ENCODE measurements at regions not wholly inside any gene's neighbourhood (a gene's known extent, or its start where the extent isn't known, plus 50 kb on each side); places are given as distances from the start of the nearest gene placed in this dataset.

DNA sequence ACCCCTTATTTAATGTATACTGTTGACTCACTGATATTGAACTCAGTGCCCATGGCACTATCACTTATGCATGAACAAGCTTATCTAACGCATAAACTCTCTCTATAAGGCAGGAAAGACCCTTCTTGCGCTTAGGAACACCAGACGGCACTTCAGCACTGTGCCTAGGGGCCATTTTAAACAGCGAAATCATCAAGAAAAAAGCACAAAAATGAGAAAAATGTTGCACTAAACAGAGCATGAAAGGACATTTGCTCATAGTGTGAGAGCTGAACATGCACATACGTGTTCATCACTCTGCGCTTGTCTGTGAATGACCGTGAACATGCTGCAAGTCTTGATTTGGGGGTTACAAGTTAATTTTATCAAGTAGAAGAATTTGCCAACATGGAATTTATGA is 109.6 kb downstream of the WDR11 start:
- DNase-seq (ENCODE audit: low read depth): no peak

DNA sequence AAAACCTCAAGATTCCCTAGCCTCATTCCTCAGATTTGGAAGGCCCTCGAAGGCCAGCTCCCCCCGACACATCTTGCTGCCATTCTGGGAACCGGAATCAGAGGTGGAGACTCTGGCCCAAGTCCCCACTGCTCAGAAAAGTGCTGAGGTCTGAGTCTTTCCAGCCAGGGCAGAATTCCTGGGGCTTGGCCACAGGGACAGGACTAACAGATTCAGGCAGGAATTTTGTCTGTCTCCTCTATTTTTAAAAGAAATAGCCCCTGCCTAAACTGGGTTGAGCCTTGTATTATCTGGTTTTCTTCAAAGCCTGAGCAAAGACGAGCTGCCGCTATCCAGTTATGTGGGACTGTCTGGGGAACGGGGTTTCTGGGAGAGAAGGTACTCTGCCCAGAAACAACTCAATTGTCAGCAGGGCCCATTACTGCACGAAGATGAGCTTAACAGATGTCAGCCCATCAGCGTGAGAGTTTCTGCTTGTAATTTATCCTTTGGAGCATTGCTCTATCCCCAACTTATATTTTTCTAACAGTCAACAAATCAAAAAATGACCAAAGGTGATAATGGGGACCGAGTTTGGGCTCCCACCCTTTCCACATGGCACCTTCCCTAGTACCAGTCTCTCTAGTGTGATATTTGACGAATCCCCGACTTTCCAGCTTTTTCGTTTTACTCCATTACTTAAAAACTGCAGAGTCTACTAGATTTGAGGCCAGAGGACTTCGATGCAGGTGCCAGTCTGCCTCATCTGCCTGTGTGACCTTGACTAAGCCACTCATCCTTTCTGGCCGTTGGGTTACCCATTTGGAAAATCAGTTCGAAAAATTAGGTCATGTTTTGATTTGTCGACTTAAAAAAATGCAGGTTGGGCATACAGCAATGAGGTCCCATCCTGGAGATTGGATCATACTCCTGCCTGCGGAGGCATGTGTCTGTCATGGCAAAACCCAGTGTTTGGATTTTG is 110.9 kb downstream of the WDR11 start:
- DNase-seq (ENCODE audit: low read depth): no peak

DNA sequence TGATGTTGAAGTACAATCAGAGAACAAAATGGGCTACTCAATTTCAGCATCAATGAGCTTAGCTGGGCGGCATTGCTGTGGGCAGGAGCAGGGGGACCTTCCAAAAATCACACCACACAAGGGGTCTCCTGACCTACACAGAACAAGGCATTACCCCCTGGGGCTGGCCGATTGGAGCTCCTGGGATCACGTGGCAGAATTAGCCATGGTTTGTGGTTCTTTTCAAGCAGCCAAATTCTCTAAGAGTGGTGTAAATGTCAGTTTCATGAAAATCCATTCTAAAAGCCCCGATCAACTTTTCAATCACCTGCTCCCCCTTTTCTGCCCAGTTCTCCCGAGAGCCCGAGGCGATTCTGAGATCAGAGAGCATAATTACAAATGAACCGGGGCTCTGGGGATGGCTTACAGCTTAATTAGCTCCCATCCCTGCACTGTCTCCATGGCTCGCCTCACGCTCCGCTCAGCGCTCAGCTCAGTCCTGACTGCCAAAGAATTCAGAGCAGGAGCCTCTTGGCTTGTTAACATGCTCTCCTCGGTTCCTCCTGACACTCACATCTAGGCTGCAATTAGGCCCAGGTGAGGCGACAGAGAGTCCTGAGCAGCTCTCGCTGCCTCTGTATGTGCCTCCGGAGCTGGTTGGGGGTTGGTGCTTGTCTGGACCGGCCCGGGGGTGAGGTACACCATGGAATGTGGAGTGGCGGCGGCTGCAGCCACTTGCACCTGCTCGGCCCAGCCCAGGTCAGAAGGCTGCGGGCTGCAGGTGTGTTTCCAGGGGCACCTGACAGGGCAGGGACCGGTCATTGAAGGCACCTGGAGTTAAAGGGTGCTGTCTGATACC is 111.8 kb downstream of the WDR11 start:
- DNase-seq (ENCODE audit: low read depth): no peak

DNA sequence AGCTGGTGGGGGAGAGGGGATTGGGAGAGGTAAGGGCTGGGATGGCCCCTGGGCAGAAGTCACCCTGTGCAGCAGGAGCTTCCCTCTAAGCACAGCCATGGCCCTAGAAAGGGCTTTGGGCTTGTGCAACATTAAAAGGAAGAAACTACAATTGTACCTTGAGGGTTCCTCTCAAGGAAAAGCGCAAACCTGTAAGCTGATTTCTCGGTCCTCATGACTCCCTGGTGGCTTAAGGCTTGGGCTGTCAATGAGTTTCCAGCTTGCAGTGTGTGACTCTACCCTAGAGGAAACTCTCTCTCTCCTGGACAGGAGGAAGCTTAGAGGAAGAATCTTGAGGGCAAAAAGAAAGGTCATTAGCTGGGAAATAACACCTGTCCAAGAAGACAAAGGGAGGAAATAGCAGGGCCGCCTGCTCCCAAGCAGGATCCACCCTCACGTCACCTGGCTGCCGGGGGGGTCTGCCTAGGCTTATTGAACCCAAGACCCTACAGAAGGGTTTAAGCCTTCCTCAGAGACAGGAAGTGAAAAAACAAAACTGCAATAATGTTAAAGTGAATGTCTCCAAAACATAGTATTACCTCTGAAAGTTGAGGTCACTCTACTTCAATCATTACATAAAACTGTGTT is 112.5 kb downstream of the WDR11 start:
- DNase-seq (ENCODE audit: low read depth): no peak

DNA sequence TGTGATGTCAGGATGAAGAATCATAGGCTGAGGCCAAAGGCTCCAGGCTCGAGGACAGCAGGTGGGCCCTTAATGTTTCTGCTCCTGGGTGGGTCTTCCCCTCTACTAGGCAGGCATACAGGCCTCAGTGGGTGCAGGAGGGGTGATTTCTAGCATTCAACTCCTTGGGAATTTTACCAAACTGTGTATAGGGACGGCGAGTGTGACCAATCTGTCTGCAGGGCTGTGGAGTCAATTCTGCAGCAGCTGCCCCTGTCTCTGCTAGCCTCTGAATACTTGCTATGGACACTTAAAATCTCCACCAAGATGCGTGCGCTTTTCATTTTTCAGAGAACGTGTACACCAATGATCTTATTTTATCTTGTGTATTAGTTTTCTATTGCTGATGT is 115.5 kb downstream of the WDR11 start:
- no peak for DNase-seq (ENCODE audit: low read depth)

DNA sequence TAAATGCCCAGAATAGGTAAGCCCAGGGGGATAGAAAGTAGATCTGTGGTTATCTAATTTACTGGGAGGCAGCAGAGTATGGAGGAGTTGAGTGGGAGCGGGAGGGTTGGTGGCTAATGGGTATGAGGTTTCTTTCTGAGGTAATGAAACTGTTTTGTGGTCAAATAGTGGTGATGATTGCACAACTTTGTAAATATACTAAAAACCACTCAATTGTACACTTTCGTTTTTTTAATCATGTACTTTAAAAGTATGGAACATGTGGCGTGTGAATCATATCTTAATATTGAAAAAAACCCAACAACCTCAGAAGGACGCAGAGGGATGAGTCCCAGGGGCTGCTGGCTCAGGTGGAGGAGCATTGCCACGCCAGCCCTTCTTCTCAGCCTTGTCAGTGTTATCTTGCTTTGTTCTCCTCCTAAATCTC is 118.1 kb downstream of the WDR11 start:
- DNase-seq (ENCODE audit: low read depth): no peak

DNA sequence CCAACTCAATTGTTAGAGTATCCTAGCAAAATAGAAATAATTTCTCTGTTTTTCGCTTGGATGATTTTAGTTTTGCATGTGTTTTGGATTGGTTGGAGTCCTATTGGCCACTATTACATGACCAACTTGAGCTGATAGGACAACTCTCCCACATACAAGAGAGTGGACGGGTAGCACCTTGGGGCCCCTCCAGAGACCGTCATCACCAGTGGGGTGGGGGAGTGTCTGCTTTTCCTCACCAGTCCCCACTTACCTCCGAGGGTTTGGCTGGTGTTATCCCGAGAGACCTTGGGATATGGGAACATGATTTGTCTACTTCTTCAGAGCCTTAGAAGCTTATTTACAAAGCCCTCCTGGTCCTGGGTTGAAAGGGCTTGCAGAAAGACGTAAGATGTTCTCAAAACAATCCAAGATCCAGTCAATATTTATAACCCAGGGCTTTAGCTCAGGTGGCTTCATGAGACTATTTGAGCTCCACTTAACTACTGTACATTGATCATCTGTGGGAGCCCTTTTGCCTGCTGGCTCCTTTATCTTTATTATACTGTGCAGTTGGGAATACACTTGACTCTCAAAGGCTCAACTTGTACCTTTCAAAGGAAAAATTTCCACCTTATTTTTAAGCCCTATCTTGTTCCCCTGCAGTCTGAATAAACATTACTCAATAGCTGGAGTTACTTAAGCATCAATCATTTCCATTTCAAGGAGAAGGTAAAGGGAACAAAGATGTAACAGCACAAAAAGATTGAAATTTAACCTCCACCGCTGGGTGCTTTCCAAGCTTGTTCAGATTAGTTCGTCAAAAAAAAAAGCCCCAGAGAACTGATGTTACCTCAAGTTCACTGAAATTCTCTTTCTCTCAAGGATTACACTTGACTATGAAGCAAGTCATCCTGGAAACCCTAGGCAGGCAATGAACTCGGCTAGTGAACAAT is 119.7 kb downstream of the WDR11 start:
- DNase-seq (ENCODE audit: low read depth): no peak

DNA sequence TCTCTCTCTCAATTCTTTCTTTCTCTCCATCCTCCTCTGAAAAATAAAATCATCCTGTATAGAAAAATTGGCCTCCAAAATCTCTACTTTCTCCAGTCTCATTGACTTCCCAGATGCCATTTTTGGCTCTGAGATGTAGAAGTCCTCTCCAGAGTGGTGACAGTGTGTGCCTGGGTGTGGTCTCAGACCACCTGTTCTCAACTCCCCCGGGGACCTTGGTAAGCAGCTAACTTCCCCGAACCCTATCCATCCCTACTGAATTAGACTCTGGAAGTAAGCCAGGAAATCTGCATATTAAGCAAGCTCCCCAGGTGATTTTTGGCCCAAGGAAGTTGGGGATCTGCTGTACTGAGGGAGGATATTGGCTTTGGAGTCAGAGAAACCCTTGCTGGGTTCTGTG is 120.5 kb downstream of the WDR11 start:
- DNase-seq (ENCODE audit: low read depth): no peak

DNA sequence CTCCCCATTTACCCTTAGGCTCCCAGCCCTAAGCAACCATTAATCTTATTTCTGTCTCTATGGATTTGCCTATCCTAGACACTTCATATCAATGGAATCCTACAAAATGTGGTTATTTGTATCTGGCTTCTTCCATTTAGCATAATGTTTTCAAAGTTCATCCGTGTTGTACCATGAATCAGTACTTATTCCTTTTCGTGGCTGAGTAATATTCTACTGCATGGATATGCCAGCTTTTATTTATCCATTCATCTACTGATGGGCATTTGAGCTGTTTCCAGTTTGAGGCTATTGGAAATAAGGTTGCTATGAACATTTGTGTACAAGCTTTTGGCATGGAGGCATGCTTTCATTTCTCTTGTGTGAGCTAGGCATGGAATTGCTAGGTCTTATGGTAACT is 121.1 kb downstream of the WDR11 start:
- no peak for DNase-seq (ENCODE audit: low read depth)

DNA sequence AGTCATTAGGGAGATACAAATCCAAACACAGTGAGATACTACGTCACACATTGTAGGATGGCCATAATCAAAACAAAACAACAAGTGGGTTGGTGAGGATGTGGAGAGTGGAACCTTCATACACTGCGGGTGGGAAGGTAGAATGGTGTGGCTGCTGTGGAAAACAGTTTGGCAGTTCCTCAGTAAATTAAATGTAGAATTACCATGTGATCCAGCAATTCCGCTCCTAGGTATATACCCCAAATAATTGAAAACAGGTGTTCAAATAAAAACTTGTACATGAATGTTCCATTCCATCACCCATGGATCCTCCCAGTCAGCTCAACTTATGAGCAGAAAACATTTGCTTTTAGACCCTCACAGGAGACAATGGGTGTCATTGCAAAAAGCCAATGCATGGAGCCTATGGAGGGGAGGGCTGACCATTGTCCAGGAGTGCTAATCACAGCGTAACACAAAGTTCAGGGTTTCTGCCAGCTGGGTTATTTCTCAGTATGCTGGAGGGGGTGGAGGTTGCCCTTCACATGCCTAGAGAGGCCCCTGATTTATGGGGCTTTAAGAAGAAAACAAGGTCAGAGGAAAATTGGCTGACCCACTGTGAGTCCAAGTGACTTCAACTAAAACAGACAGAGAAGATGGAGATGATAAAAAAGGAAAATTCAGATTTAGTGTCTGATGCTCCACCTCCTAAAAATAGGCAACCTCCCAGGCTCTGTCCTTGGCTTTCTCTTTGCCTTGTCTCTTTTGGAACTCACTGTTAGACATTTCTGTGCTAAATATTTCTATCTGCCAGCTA is 124.1 kb downstream of the WDR11 start:
- DNase-seq (ENCODE audit: low read depth): no peak

DNA sequence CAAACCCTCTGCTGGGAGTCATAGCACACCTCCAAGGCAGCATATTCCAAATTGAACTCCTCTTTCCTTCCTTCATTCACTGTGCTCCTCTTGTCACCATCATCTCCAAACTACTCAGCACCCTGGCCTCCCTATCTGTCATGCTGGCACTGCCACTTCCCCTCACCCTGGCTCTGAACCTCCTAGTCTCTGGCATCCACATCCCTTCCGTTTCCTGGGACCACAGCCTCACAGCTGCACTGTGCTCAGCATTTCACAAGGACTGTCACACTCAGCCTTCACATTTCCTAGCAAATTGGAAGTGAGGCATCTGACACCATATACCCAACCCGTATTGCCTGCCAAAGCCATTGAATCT is 124.7 kb downstream of the WDR11 start:
- no peak for DNase-seq (ENCODE audit: low read depth)

DNA sequence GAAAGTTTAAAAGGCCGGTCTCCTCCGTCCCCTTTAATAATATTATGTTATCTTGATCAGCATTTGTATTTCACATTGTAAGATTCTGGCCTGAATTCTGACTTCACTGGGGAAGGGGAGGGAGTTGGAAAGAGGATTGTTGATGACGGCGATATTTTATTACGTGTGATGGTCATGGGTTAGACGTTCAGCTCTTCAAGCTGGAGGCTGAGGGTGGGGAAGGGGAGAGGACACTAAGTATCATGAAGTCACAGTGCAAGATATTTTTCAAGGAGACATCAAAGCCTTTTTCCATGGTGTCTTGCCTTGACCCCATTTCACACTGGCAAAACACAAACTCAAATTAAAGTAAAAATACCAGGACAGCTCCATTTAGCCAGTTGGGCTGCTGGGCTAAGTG is 126.7 kb downstream of the WDR11 start:
- no peak for DNase-seq (ENCODE audit: low read depth)

DNA sequence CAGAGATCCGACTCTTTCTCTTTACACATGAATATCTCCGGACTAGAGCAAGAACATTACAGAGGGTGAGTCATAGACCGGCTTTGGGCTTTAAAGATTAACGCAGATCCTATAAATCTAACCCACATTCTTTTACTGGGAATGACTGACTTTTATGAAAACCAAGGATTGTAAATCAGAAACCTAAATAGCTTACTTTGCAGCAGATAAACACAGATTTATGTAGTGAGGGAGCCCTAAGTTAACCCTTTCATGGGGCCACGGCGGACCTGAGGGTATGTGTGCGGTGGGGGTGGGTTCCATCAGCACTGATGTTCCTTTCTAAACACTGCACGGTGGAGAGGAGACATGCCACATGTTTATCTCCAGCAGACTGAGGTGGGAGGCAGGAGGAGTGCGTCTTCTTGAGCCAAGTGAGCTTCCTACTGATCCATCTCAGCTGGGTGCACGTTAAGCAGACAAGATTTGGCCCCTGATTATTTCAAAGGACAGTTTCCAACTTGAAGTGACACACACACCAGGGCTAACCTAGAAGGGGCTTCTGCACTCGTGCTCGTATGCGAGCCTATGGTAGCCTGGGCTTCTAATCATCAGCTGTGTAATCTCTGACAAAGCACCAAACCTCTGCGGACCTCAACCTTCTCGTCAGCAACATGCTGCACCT is 127.6 kb downstream of the WDR11 start:
- DNase-seq (ENCODE audit: low read depth): no peak

DNA sequence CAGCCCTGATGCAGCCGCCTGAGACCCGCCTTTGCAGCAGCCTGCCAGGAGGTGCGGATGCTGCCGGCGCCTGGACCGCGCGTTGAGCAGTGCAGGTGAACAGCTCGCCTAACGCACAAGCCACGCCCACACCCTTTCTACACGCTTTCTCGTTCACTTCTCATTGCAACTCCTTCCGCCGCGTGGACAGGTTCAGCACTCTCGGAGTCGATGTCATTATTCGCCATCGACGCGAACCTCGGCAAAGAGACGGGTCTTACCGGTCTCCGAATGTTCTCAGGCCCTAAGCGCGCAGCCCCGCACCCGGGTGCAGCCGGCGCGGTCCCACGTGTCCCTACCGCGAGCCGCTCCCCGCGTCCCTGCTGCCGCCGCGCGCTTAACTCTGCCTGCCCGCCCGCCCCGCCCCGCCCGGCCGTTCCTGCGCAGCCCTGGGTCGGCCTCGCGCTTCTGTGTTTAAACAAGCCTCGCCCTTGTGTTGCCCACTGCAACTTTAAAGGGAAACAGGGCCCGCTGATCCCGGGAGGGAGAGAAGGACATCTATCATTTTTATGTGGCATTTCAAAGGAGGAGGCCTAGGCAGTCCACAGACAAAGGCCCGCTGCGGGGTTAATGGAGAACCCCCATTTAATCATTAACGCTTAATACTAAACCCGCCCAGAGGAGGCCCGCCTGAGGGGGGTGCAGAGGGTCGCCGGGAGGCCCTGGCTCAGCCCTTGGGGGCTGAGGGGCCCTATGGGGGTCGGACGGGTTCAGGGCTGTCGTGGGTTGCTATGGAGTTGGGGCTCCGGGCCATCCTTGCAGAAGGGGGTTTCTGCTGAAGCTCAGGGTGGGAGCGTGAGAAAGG is 128.5 kb downstream of the WDR11 start:
- DNase-seq (ENCODE audit: low read depth): no peak

DNA sequence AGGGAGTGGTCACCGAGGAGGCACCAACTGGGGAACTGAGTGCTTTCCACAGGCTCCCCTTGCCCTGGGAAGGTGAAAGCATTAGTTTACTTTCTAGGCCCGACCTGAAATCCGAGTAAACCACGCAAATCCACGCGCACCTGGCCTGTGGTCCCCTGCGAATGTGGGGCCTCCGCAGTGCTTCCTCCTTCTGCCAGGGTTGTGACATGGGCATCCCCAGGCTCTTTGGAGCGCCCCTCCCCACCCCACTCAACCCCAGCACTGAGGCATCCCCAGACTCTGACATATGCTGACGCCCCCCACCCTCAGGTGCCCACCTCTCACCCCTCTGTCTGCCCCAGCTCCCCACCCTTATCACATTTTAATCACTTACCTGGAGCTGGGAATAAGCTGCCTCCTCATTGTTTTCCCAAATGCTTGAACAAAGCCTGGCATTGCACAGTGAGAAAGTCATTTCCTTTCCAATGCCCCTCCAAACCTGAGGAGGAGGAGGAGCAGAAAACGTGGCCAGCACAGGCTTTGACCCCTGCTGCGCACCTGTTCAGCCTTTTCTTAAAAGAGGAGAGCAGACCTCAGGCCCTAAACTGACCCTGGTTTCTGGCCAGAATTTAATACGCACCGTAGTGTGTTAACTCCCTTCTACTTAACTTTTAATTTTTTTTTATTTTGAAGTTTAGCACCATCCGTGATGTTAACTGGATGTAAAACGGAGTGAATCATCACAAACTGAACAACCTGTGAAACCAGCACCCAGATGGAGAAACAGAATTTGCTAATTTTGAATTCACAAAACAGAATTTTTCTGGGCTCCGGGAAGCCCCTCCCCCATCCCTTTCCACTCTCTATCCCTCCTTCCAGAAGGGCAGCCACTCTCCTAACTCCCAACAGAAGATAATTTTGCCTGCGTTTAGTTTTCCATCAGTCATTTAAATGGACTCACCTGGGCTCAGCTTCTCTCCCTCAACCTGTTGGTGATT is 129.4 kb downstream of the WDR11 start:
- DNase-seq (ENCODE audit: low read depth): no peak

DNA sequence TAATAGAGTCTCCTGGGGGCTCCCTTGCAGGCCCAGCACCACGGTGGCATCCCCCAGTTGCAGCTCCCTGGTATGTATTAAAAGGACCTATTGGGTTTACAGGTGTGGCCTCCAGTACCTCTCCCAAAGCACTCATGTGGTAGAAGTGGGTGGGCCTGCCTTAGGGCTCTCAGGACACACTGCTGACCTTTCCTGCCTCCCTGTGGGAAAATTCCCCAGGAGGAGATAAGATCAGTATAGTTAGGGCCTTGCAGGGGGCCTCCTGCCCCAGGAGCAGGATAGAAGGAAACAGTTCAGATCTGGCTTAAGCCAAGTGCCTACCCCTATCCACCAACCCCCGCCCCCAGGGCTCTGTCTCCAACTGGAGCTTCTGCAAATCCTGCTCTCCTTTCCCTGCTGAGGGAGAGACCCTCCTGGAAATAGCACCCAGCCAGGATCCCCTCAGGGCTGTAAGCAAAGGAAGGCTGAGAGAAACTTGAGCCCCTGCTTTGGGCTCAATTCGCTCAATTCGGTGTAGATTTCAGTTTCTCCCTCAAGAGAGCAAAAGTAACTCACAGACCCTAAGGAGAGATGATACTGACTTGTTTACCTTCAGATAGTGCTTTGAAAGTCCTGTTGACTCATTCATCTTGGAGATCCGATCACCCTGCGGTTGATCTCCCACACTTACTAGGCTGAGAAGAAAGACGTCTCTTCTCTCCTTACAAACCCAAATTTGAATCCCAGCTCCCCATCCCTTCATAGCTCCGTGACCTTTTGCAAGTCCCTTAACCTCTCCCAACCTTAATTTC is 130.6 kb downstream of the WDR11 start:
- no peak for DNase-seq (ENCODE audit: low read depth)

DNA sequence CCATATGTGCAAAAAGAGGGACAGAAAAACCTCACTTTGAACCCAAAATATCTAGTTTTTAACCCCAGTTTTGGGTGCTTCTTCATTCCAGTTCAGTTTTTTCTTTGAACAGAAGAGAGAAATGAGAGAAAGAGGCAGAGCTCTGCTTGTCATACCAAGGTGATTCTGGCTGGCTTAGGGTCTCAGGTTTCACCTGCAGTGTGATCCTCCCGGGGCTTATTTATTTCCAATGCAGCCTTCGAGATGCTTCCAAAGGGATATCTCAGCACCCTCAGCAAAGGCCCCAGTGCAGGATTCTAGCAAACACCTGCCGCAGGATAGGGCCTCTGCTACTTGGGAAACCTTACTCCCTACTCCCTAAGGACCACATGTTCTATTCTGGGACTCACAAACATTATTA is 131.3 kb downstream of the WDR11 start:
- DNase-seq (ENCODE audit: low read depth): no peak

Data from non-pigmented ciliary epithelial cell (primary cell).